ENCODE measurements at regions not wholly inside any gene's neighbourhood (a gene's known extent, or its start where the extent isn't known, plus 50 kb on each side); places are given as distances from the start of the nearest gene placed in this dataset.
"Not testable (repeated sequence)": the region's sequence is repeated elsewhere in the genome, so short reads cannot be mapped to it uniquely, and the experiment has no call there.

GRCh38 chr2:129805899-129806298, 173.6 kb upstream of the RAB6C start:
- no peak overlapping the region for H3K4me3 ChIP-seq (ENCODE audit: low read depth in 1 of 2, low read length in 1 of 2)

GRCh38 chr2:129806317-129806716, 173.1 kb upstream of the RAB6C start:
- Histone ChIP-seq H3K27ac (no peak overlapping the region), H3K27me3 (peaks cover 25% of the 10 kb centered on the region), H3K4me1 (ENCODE audit: control insufficient read depth in 1 of 2, insufficient read depth in 1 of 2, low read depth in 1 of 2, low read length in 1 of 2) (no peaks in the 10 kb centered on the region), H3K9me3 (no peaks in the 10 kb centered on the region), H3K4me3 (ENCODE audit: low read depth in 1 of 2, low read length in 1 of 2) (no peak overlapping the region), H3K36me3 (no peaks in the 10 kb centered on the region)
- TF ChIP-seq CTCF (IDR thresholded peaks at IDR 0.05): no peak

More at GRCh38 chr2:129805899-129806298, 173.6 kb upstream of the RAB6C start:
- Histone ChIP-seq H3K4me1 (ENCODE audit: control insufficient read depth in 1 of 2, insufficient read depth in 1 of 2, low read depth in 1 of 2, low read length in 1 of 2) (no peaks in the 10 kb centered on the region), H3K27ac (no peak overlapping the region), H3K36me3 (no peaks in the 10 kb centered on the region), H3K27me3 (peaks cover 21% of the 10 kb centered on the region), H3K9me3 (no peaks in the 10 kb centered on the region)
- no peak for TF ChIP-seq CTCF (IDR thresholded peaks at IDR 0.05)

GRCh38 chr2:129806990-129807389, 172.5 kb upstream of the RAB6C start:
- Histone ChIP-seq H3K36me3 (no peaks in the 10 kb centered on the region), H3K4me3 (ENCODE audit: low read depth in 1 of 2, low read length in 1 of 2) (no peak overlapping the region), H3K27ac (no peak overlapping the region), H3K9me3 (no peaks in the 10 kb centered on the region), H3K27me3 (peaks cover 28% of the 10 kb centered on the region), H3K4me1 (ENCODE audit: control insufficient read depth in 1 of 2, insufficient read depth in 1 of 2, low read depth in 1 of 2, low read length in 1 of 2) (peaks cover 2 to 3% of the 10 kb centered on the region in 2 experiments)
- TF ChIP-seq CTCF (IDR thresholded peaks at IDR 0.05): no peak

- not testable (repeated sequence) for H3K4me3 ChIP-seq (ENCODE audit: low read depth in 1 of 2, low read length in 1 of 2)
Observed at GRCh38 chr2:129807642-129808338, 171.7 kb upstream of the RAB6C start.

GRCh38 chr2:129810521-129810920, 168.9 kb upstream of the RAB6C start:
- peaks cover 8 to 18% of the 10 kb centered on the region in 2 experiments for H3K4me1 ChIP-seq (ENCODE audit: control insufficient read depth in 1 of 2, insufficient read depth in 1 of 2, low read depth in 1 of 2, low read length in 1 of 2)
- TF ChIP-seq CTCF (IDR thresholded peaks at IDR 0.05): no peak
- H3K27ac ChIP-seq: no peak overlapping the region
- H3K9me3 ChIP-seq: no peaks in the 10 kb centered on the region
- H3K4me3 ChIP-seq (ENCODE audit: low read depth in 1 of 2, low read length in 1 of 2): no peak overlapping the region
- H3K27me3 ChIP-seq: peaks cover 22% of the 10 kb centered on the region
- no peaks in the 10 kb centered on the region for H3K36me3 ChIP-seq

More at GRCh38 chr2:129807642-129808338, 171.7 kb upstream of the RAB6C start:
- H3K27ac ChIP-seq, H3K9me3 ChIP-seq, H3K36me3 ChIP-seq: not testable (repeated sequence)
- H3K4me1 ChIP-seq (ENCODE audit: control insufficient read depth in 1 of 2, insufficient read depth in 1 of 2, low read depth in 1 of 2, low read length in 1 of 2): peaks cover 8 to 11% of the 10 kb centered on the region in 2 experiments
- H3K27me3 ChIP-seq: peaks cover 23% of the 10 kb centered on the region

GRCh38 chr2:129812071-129812470, 167.4 kb upstream of the RAB6C start:
- no peak overlapping the region for H3K27ac ChIP-seq
- H3K9me3 ChIP-seq: no peaks in the 10 kb centered on the region
- peaks cover 22% of the 10 kb centered on the region for H3K27me3 ChIP-seq
- no peak overlapping the region for H3K4me3 ChIP-seq (ENCODE audit: low read depth in 1 of 2, low read length in 1 of 2)
- H3K36me3 ChIP-seq: no peaks in the 10 kb centered on the region
- no peak for TF ChIP-seq CTCF (IDR thresholded peaks at IDR 0.05)
- H3K4me1 ChIP-seq (ENCODE audit: control insufficient read depth in 1 of 2, insufficient read depth in 1 of 2, low read depth in 1 of 2, low read length in 1 of 2): peaks cover 8 to 18% of the 10 kb centered on the region in 2 experiments
